Stimulated activated naive CD8-positive, alpha-beta T cell treated with anti-CD3 and anti-CD28 coated beads, Interleukin-15, Interleukin-2, amounts not matched to agents 100 U/mL and 50 U/mL, for 24 hours (primary cell): ENCODE measurements at regions not wholly inside any gene's neighbourhood (a gene's known extent, or its start where the extent isn't known, plus 50 kb on each side); places are given as distances from the start of the nearest gene placed in this dataset.
"Not testable (repeated sequence)": the region's sequence is repeated elsewhere in the genome, so short reads cannot be mapped to it uniquely, and the experiment has no call there.

Experiments used
- ATAC-seq: fragments of 150-1000 bp; cut with Tn5 transposase; one replicate; pipeline ENCODE4 v1.10.0; 2021
- DNase-seq: peaks from one replicate; pipeline ENCODE4 v3.0.0; 2021

DNA sequence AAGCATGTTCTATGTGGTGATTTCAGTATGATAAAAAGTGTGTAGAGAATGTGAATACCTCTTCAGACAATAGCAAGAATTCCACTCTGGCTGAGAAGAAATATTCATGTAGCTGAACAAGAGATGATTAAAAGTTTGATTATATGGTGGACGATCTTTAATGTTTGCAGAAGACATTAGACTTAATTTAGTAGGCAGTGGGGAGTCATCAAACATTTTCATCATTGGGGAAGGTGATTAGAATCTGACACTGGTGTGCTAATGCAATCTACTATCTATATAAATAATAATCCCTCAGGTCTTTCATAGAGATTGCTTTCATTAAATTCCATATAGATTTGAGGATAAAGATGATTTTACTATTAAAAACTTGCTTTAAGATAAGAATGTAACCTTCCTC, 761.0 kb downstream of the SOCS6 start:
- DNase-seq: no peak
- no peak for ATAC-seq

DNA sequence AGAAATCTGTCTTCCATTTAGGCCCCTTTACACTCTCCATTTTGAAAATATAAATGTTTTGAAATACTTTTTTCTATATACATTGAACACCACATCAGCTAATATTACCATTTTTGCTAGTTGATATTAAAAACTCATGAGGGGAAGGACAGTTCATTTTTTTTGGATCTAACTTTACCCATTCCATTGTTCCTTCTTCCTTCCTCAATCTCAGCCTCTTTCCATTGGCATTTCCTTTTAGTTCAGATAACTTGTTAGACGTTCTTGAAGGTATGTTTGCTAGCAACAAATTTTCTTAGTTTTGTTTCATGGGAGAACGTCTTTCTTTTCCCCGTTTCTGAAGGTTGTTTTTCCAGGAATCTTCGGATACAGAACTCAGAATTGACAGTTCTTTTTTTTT, 759.0 kb downstream of the SOCS6 start:
- ATAC-seq: no peak

DNA sequence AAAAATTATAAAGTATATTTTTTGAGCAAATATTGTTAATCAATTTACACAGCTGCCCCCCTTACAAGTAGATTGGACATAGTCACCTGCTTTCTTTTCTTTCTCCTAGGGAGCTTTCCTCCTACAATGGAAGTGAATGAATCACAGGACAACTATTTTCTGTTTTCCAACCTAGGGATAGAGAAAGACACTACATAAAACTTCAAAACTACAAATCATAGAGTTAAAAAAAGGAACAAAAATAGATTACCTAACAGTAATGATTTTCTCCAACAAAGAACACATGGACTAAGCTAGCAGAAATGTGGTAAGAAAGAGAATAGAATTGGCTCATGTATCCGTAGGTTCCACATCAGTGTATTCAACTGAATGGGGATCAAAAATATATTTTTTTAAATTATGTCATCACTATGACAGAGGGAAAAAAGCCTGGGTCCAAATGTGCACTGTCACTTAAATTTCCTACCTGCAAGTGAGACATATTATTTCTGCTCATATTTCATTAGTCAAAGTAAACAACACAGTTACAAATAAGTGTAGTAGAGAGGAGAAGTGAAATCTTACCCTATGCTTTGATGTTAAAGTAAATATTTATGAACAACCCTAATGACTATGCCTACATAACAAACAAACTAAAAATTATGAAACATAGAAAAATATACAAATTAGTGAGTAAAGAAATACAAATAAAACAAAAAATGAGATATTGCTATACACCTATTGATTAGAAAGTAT, 756.7 kb downstream of the SOCS6 start:
- no peak for ATAC-seq
- no peak for DNase-seq

More for the DNA sequence above, 759.0 kb downstream of the SOCS6 start:
- no peak for DNase-seq

DNA sequence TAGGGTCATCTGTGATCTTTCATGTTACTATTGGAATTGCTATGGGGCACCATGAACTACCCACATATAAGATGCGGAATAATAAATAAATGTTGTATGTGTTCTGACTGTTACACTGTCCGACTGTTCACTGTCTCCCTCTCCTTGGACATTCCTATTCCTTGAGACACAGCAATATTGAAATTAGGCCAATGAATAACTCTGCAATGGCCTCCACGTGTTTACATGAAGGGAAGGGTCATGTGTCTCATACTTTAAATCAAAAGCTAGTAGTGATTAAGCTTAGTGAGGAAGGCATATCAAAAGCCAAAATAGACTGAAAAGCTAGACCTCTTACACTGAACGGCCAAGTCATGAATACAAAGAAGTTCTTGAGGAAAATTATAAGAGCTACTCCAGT, 751.3 kb downstream of the SOCS6 start:
- DNase-seq: no peak
- no peak for ATAC-seq

DNA sequence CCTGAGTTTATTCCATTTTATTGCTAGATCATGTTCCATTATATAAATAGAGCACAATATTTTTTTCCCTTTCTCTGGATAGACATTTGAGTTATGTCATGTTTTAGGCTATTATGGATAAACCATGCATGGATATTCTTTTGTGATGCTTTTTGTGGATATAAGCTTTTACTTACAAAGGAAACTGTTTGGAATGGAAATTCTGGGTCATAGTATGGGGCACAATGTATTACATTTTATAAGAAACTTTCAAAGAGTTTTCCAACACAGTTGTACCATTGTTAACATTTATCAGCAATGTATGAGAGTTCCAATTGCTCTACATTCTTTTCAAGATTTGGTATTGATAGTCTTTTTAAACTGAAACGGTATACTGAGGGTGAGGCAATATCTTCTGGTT, 749.4 kb downstream of the SOCS6 start:
- ATAC-seq (no peak), DNase-seq (no peak)

DNA sequence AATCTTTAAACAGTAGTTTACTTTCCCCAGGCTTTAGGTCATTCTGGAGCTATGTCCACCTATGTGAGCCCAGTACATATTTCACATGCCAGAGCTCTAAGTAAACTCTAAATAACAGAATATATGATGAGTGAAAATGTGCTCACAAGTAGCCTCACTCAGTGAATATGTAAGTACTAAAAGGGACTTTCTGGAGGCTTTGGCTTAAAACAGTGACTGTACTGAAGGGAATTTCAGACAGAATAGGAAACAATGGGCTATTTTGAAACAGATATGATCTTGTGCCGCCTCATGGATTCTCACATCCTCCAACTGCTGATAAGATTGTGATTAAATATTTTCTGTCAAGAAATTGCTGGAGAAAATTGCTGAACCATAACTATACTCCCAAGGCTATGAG, 747.9 kb downstream of the SOCS6 start:
- no peak for ATAC-seq
- DNase-seq: no peak

DNA sequence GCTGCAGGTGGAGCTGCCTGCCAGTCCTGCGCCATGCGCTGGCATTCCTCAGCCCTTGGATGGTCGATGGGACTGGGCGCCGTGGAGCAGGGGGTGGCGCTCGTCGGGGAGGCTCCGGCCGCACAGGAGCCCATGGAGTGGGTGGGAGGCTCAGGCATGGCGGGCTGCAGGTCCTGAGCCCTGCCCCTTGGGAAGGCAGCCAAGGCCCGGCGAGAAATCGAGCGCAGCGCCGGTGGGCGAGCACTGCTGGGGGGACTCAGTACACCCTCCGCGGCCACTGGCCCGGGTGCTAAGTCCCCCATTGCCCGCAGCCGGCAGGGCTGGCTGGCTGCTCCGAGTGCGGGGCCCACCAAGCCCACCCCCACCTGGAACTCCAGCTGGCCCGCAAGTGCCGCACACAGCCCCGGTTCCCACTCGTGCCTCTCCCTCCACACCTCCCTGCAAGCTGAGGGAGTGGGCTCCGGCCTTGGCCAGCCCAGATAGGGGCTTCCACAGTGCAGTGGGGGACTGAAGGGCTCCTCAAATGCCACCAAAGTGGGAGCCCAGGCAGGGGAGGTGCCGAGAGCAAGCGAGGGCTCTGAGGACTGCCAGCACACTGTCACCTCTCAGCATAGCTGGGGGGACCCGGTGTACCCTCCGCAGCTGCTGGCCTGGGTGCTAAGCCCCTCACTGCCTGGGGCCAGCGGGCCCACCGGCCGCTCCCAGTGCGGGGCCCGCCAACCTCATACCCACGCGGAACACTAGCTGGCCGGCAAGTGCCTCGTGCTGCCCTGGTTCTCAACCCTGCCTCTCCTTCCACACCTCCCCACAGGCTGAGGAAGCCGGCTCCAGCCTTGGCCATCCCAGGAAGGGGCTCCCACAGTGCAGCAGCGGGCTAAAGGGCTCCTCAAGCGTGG, 742.7 kb downstream of the SOCS6 start:
- ATAC-seq, DNase-seq: not testable (repeated sequence)

DNA sequence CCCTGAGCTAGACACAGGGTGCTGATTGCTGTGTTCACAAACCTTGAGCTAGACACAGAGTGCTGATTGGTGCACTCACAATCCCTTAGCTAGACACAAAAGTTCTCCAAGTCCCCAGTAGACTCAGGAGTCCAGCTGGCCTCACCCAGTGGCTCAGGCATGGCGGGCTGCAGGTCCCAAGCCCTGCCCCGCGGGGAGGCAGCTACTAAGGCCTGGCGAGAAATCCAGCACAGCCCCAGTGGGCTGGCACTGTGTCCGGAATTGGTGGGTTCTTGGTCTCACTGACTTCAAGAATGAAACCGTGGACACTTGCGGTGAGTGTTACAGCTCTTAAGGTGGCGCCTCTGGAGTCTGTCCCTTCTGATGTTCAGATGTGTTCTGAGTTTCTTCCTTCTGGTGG, 741.2 kb downstream of the SOCS6 start:
- not testable (repeated sequence) for ATAC-seq, DNase-seq

DNA sequence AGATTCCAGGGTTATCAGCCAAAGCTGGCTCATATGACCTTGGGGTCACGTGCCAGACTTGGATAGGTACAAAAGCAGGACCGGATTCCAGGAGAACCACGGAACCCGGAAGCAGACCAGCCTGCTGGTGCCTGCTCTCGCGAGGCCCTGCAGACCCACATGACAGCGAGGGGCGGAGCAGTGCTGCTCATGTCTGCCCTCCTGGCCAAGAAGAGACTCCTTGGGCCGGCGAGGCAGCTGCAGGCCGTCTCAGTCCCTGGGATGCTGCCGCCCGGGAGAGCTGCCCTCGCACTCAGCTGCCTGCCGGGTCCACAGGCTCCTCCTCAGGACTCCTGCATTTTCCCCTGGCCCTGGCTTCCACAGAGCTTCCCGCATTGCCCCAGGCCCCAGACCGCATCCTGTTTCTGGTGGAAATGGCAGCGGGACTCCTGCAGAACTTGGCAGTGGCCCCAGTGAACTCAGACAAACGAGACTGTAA, 739.5 kb downstream of the SOCS6 start:
- ATAC-seq: no peak
- DNase-seq: no peak

DNA sequence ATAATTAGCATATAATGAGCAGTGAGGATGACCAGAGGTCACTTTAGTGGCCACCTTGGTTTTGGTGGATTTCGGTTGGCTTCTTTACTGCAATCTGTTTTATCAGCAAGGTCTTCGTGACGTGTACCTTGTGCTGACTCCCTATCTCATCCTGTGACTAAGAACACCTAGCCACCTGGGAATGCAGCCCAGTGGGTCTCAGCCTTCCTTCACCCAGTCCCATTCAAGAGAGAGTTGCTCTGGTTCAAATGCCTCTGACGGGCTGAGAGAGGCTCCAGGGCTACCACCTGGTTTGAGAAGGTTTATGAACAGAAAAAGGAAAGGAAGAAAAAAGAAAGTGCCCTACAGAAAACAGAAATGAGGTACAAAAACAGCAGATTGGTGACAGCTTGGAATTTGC, 738.7 kb downstream of the SOCS6 start:
- ATAC-seq (no peak), DNase-seq (no peak)

DNA sequence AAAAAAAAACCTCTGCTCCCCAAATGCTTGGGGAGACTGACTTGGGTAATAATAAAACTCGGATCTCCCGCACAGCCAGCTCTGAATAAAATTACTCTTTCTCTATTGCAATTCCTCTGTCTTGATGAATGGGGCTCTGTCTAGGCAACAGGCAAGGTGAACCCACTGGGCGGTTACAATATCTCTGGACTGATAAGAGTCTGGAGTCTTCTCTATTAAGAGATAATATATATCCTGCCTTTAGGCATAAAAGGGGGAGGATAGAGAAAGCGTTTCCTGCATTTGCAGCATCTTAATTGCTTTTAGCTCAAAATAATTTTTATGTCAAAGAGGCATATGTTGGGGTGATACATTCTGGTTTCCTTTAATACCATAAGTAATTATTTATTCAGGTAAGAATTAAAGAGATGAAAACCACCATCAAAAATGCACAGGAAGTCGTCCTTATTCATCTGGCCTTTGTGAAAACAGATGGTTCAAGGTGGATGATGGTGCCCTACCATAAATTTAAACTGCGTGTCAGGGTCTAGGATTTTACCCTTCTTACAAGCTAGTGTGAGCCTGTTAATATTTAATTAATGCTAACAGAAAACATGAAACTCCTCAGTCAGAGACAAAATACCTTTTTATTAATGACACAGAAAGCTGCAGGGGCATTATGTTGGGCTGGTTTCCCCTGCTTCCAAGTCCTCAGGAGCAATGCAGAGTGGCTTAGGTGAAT, 736.8 kb downstream of the SOCS6 start:
- ATAC-seq (no peak), DNase-seq (no peak)

DNA sequence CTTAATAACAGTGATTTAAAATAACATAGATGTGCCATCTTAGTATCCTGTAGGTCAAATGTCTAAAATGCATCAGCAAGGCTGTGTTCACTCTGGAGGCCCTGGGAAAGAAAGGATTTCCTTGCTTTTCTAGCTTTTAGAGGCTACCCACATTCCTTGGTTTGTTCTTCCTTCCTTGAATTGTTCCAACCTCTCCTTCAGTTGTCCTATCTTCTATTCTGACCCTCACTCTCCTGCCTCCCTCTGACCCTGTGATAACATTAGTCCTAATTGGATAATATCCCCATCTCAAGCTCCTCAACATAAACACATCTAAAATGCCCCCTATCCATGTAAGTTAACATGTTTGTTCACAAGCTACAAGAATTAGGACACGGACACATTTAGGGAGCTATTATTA, 733.5 kb downstream of the SOCS6 start:
- ATAC-seq: no peak
- DNase-seq: no peak

DNA sequence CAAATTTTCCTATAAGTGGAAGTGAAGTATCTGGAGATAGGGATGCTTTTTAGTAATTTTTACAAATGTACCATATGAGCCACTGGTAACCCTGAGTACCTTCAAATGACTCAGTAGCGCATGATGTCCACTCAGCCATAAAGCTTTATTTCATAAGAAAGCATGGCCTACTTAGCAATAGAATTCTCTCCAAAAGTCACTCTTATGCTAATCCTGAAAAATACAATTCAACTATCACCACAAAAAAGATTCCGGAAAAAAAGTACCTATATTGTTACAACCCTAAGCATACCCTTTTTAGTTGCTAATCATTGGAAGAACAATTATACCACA, 732.2 kb downstream of the SOCS6 start:
- ATAC-seq (no peak), DNase-seq (no peak)

DNA sequence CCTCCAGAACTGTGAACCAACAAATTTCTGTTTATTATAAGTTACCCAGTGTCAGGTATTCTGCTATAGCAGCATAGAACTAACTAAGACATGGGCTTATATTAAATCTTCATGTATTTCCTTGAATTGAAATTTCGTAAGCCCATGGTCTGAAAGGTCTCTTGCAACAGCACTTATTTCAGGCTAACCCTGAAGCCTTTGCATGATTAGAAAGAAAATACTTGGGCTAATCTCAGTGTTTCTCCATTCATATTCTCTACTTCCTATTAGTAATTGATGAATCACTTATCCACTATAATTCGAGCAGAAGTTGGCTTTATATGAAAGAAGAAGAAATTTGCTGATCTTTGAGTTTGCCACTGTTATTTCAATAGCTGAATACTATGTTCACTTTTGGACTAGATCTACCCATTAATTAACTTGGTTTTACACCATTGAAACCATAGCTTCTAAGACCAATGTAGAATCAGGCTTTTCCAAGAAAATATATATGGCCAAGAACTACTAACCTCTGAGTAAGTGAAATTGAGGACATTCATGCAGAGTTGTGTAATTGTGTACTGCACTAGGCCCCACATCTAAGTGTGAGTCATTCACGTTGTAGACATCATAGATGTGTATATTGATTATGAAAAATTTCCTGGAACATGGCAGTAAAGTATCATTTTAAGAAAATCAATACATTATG, 731.6 kb downstream of the SOCS6 start:
- no peak for DNase-seq
- no peak for ATAC-seq

DNA sequence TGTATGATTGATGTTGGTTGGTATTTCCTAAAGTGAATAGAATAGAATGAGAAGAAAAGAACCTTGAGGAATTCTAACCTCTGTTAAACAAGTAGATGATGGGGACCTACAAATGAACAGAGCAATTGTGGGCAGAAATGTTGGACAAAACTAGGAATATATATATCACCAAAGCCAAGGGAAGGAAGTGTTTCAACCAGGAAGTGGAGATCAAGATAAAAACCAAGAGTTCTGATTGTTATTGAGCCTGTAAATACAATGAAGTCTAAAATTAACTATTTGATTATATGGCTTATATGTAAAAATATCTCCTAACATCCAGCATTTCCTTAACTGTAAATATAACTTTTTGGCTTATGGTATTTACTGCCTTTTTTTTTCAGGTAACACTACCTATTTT, 730.0 kb downstream of the SOCS6 start:
- ATAC-seq: no peak
- no peak for DNase-seq

DNA sequence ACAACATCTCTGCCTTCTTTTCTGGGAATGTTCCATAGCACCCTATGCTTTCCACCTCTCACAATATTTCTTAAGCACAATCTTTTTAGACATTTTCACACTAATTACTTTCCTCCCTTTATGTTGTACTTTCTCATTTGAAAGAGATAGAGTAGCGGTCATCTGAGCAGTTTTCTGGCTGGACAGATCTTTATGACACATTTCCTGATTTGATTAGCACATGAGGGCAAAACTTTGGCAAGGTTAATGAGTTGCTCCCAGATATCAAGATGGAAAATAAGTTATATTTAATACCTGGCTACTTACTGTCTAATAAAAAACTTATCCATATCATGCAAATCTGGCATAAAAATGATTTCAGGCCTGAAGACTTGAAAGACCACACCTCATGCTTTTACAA, 723.9 kb downstream of the SOCS6 start:
- no peak for DNase-seq
- no peak for ATAC-seq

DNA sequence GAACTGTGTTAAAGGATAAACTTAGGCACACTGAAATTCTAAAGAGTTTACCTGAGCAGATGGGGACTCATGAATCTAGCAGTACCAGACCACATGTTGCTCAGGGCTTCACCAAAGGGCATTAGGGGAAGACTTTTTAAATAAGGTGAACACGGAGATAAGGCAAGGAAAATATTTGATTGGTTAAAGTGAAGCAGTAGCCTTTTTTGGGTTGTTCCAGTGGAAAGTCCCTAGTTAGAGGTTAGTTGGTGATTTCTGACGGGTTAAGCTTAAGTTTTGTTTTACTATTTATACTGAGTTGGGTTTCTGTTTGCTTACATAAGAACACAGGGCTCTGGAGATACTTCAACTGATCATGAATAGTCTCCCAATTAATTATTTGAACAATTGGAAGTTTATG, 722.5 kb downstream of the SOCS6 start:
- ATAC-seq: no peak
- no peak for DNase-seq

DNA sequence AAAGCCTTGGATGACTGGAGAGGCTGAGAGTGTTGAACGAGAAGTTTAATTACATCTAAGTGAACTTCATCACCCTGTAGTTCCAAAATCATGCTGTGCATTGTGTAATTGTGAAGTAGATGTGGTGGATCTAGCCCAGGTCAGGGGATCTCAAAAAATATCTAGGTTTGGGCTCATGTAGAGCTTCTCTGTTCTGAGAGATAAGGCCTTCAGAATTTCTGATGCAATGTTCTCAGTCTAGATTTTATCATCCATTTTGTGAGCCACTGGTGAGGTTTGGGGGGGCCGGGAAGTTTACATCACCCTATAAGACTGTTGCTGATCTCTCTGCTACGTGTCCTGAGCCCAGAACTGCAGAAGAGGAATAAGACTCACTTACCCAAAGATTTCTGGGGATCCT, 719.4 kb downstream of the SOCS6 start:
- DNase-seq (no peak), ATAC-seq (no peak)

DNA sequence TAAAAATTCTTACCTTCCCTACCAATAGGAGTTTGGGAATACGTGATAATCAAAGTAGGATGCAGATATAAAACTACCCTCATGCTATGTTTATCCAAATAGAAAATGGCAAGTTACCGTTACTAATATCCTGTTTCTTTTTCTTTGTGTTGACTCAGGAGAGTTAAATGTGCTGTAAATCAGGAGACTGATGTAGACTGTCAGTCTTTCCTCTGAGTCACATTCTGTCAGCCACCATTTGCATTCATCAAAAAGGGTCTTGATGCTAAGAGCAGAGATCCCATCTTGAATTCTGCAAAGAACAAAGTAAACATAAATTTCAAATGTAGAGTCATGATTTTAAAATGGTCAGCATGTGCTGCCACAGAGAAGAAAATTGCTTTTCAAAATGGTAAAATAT, 712.8 kb downstream of the SOCS6 start:
- DNase-seq: no peak
- no peak for ATAC-seq

DNA sequence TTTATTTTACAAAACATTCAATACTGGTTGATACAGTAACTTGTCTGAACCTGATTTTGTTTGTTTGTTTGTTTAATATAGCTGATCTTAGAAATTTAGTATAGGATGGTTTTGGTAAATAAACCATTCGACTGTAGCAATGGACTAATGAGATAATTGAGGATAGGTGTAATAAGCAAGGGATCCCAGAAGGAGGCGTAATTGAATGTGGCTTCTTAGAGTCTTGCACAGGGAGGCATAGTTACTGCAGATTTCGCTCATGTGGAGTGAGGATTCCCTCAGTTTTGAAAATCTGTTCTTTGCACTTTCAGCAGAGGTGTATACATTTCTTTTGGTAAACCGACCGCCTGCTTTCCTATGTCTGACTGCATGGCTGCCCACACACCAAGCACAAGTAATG, 709.6 kb downstream of the SOCS6 start:
- no peak for ATAC-seq
- no peak for DNase-seq

DNA sequence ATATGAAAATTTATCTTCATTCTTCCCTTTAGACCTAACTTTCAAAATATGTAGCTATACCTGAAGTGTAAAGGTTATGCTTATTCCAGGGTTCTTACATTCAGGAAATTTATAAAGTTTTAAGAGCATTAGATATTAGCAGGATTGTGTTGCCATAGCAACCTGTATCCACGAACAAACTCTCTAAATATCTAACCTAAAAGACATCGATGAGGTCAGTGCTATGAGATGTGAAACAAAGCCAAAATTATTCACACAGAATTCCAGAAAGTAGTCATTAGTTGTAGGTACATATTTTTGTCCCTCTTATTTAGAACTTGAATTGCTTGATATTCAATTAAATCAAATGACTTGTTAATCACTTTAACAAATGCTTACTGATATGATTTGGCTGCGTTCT, 705.3 kb downstream of the SOCS6 start:
- no peak for DNase-seq

DNA sequence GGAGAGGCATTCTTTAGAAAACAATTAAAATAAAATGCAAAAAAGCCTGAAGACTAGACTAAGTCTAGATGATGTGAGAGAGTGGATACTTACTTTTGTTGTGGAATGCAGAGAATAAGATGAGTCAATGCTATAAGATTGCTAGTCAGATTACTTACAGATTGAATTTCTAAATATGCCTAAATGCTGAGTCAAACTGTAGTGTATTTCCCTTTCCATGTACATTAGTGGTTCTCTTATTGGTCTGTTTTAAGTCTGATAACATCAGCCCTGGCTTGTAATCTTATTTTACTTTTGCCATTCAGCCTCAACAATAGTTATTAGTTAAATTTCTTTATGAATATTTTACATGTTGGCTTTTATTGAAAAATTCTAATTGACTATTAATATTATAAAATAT, 702.7 kb downstream of the SOCS6 start:
- ATAC-seq: no peak
- no peak for DNase-seq

More for the DNA sequence above, 705.3 kb downstream of the SOCS6 start:
- ATAC-seq: no peak
